Thyroid gland (tissue), 4 donors: ENCODE measurements at regions not wholly inside any gene's neighbourhood (a gene's known extent, or its start where the extent isn't known, plus 50 kb on each side); places are given as distances from the start of the nearest gene placed in this dataset.
"Not testable (repeated sequence)": the region's sequence is repeated elsewhere in the genome, so short reads cannot be mapped to it uniquely, and the experiment has no call there.

Experiments used
- POLR2A ChIP-seq, 2 donors: fragments of 450-650 bp; IDR thresholded peaks; one replicate each; pipeline ENCODE4 v1.6.1; 2017; ENCODE audit warnings: antibody characterized with exemption in 2 of 2, mild to moderate bottlenecking in 2 of 2, moderate library complexity in 1 of 2
- TF ChIP-seq, protein P1 (sequence below), 6 experiments: fragments of 200-600 bp in 3 of 6; fragments of 450-650 bp in 3 of 6; sonication (generic) in 3 of 6; IDR thresholded peaks; one replicate each; pipeline ENCODE4 v1.5.1; 2016 to 2019; ENCODE audit warnings: antibody characterized with exemption in 6 of 6, mild to moderate bottlenecking in 2 of 6, inconsistent platforms in 1 of 6, moderate library complexity in 1 of 6

DNA sequence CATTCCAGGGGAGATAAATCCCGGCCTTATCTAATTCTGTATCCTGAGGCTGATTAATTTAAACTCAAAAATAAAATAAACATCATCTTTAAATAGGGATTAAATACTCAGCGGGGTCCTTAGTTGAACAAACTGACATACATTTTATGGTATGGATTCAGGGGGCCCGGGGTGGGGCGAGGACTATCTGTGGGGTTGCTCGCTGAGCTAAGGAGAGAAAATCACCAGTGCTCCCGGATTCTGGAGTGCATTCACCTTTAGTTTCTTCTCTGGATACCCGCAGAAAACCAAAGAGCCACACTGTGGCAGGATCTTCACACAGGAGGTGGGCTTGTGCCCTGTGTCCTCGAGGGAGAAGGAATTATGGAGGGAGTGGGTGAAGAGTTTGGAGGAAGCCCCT, 3949.9 kb upstream of the OR11H1 start:
- TF ChIP-seq, protein P1, sequence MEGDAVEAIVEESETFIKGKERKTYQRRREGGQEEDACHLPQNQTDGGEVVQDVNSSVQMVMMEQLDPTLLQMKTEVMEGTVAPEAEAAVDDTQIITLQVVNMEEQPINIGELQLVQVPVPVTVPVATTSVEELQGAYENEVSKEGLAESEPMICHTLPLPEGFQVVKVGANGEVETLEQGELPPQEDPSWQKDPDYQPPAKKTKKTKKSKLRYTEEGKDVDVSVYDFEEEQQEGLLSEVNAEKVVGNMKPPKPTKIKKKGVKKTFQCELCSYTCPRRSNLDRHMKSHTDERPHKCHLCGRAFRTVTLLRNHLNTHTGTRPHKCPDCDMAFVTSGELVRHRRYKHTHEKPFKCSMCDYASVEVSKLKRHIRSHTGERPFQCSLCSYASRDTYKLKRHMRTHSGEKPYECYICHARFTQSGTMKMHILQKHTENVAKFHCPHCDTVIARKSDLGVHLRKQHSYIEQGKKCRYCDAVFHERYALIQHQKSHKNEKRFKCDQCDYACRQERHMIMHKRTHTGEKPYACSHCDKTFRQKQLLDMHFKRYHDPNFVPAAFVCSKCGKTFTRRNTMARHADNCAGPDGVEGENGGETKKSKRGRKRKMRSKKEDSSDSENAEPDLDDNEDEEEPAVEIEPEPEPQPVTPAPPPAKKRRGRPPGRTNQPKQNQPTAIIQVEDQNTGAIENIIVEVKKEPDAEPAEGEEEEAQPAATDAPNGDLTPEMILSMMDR (IDR thresholded peaks at IDR 0.05) = not testable (repeated sequence)
- not testable (repeated sequence) for TF ChIP-seq POLR2A (IDR thresholded peaks at IDR 0.05)
